Testis (tissue), 2 donors: ENCODE measurements at regions not wholly inside any gene's neighbourhood (a gene's known extent, or its start where the extent isn't known, plus 50 kb on each side); places are given as distances from the start of the nearest gene placed in this dataset.

Source experiments
- POLR2A ChIP-seq: fragments of 450-650 bp; IDR thresholded peaks from one replicate; pipeline ENCODE4 v1.6.1; 2017; ENCODE audit warnings: antibody characterized with exemption, mild to moderate bottlenecking, moderate library complexity
- TF ChIP-seq, protein P1 (sequence below), 3 experiments: fragments of 450-650 bp in 2 of 3; fragments of 200-600 bp in 1 of 3; sonication (generic) in 1 of 3; IDR thresholded peaks; one replicate each; pipeline ENCODE4 v1.5.1; 2016 to 2019; ENCODE audit warnings: antibody characterized with exemption in 3 of 3, mild to moderate bottlenecking in 2 of 3, moderate library complexity in 1 of 3

DNA sequence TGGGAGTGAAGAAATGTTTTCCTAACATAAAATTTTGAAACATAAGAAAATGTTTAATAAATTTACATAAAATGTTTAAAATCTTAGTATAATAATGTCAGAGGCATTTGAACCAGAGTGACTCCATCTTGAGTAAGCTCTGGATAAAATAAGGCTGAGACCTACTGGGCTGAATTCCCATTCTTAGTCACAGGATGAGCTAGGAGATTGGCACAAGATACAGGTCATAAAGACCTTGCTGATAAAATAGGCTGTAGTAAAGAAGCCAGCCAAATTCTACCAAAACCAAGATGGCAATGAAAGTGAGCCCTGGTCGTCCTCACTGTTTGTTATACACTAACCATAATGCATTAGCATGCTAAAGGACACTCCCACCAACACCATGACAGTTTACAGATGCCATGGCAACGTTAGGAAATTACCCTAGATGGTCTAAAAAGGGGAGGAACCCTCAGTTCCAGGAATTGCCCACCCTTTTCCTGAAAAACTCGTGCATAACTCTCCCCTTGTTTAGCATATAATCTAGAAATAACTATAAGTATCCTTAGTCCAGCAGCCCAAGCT lies 1184.0 kb downstream of the UQCRFS1 start:
- TF ChIP-seq, protein P1, sequence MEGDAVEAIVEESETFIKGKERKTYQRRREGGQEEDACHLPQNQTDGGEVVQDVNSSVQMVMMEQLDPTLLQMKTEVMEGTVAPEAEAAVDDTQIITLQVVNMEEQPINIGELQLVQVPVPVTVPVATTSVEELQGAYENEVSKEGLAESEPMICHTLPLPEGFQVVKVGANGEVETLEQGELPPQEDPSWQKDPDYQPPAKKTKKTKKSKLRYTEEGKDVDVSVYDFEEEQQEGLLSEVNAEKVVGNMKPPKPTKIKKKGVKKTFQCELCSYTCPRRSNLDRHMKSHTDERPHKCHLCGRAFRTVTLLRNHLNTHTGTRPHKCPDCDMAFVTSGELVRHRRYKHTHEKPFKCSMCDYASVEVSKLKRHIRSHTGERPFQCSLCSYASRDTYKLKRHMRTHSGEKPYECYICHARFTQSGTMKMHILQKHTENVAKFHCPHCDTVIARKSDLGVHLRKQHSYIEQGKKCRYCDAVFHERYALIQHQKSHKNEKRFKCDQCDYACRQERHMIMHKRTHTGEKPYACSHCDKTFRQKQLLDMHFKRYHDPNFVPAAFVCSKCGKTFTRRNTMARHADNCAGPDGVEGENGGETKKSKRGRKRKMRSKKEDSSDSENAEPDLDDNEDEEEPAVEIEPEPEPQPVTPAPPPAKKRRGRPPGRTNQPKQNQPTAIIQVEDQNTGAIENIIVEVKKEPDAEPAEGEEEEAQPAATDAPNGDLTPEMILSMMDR (IDR thresholded peaks at IDR 0.05) = no peak
- TF ChIP-seq POLR2A = no peak
